ENCODE measurements at regions not wholly inside any gene's neighbourhood (a gene's known extent, or its start where the extent isn't known, plus 50 kb on each side); places are given as distances from the start of the nearest gene placed in this dataset.
A peak's percentile ranks its signal among the peaks of the same experiment; 100 is the strongest.

DNA sequence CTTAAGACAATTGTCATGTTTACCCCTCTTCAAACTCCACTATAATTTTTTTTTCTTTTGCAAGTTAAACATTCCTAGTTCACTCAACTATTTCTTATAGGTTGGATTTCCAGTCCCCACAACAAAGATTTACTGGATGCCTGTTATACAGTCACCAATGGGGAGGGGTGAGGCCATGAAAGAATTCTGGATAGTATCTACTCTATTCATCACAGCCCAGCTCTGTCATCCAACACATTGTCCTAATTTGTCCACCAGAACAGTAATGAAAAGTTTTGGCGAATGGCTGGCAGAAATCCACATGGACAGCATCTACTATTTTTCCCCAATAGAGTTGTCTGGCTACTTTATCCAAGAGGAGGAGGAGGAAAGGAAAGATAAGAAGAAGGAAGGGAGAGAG is 192.7 kb upstream of the S100G start:
- TF ChIP-seq, protein P1, sequence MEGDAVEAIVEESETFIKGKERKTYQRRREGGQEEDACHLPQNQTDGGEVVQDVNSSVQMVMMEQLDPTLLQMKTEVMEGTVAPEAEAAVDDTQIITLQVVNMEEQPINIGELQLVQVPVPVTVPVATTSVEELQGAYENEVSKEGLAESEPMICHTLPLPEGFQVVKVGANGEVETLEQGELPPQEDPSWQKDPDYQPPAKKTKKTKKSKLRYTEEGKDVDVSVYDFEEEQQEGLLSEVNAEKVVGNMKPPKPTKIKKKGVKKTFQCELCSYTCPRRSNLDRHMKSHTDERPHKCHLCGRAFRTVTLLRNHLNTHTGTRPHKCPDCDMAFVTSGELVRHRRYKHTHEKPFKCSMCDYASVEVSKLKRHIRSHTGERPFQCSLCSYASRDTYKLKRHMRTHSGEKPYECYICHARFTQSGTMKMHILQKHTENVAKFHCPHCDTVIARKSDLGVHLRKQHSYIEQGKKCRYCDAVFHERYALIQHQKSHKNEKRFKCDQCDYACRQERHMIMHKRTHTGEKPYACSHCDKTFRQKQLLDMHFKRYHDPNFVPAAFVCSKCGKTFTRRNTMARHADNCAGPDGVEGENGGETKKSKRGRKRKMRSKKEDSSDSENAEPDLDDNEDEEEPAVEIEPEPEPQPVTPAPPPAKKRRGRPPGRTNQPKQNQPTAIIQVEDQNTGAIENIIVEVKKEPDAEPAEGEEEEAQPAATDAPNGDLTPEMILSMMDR (IDR thresholded peaks at IDR 0.05; ENCODE audit: low read depth, low read length): no peak
- POLR2A ChIA-PET: no interaction called here

DNA sequence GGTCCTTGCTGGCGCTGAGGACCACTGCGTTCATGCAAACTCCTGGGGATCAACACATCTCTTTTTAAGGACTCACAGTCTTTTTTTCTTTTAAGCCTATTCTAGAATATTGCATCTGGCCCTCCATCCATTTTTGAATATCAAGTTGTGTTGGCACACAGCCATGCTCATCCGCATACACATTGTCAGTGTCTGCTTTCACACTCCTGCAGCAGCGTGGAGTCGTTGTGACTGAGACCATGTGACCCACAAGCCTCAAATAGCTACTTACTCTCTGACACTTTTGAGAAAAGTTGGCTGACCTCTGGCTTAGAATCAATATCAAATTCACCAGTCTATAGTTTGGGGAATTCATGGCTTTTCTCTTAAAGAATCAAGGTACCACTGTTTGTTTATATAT is 191.8 kb upstream of the S100G start:
- TF ChIP-seq, protein P1 (IDR thresholded peaks at IDR 0.05; ENCODE audit: low read depth, low read length): no peak
- no peak for DNase-seq (ENCODE audit: low read depth, low spot score)
- no peak overlapping the region for H3K27ac ChIP-seq (ENCODE audit: low read depth, low read length)
- POLR2A ChIA-PET: no interaction called here
- H3K27me3 ChIP-seq (ENCODE audit: control insufficient read depth, insufficient read depth, low read length): no peaks in the 10 kb centered on the region
- no peaks in the 10 kb centered on the region for H3K9me3 ChIP-seq (ENCODE audit: control insufficient read depth, insufficient read depth, low read length)
- CTCF ChIA-PET: interaction anchor here (0.6 kb wide), 1 partner anchor 588 kb away, joined by 3 read pairs; no protein-coding TSS in a partner anchor
- H3K4me3 ChIP-seq (ENCODE audit: low read depth, low read length): no peak overlapping the region

More for the DNA sequence above, 192.7 kb upstream of the S100G start:
- Histone ChIP-seq H3K4me3 (ENCODE audit: low read depth, low read length) (no peak overlapping the region), H3K27ac (ENCODE audit: low read depth, low read length) (no peak overlapping the region), H3K9me3 (ENCODE audit: control insufficient read depth, insufficient read depth, low read length) (no peaks in the 10 kb centered on the region), H3K27me3 (ENCODE audit: control insufficient read depth, insufficient read depth, low read length) (no peaks in the 10 kb centered on the region)
- CTCF ChIA-PET: no interaction called here
- no peak for DNase-seq (ENCODE audit: low read depth, low spot score)

DNA sequence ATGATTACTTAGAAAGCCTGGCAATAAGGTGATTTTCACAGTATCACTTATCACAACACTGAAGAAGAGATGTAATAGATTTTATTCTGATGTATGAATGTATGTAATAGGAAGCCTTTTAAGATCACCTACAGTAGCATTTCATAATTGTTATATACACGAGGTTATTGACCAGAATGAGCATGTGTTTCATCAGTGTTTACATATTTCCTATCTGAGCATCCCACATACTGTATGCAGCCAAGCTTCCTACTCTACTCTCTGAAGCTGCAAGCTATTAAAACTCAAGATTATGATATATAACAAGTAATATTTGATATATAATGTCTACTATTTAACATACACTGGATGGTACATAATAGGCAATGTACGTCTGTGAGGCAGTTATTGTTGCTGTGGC is 190.9 kb upstream of the S100G start:
- ChIA-PET CTCF (interaction anchor here (1.5 kb wide), 1 partner anchor 22 kb away, joined by 5 read pairs; no protein-coding TSS in a partner anchor), POLR2A (no interaction called here)
- TF ChIP-seq, protein P1 (IDR thresholded peaks at IDR 0.05; ENCODE audit: low read depth, low read length): no peak
- no peak for DNase-seq (ENCODE audit: low read depth, low spot score)
- no peak overlapping the region for H3K27ac ChIP-seq (ENCODE audit: low read depth, low read length)
- no peaks in the 10 kb centered on the region for H3K9me3 ChIP-seq (ENCODE audit: control insufficient read depth, insufficient read depth, low read length)
- H3K27me3 ChIP-seq (ENCODE audit: control insufficient read depth, insufficient read depth, low read length): no peaks in the 10 kb centered on the region
- no peak overlapping the region for H3K4me3 ChIP-seq (ENCODE audit: low read depth, low read length)

DNA sequence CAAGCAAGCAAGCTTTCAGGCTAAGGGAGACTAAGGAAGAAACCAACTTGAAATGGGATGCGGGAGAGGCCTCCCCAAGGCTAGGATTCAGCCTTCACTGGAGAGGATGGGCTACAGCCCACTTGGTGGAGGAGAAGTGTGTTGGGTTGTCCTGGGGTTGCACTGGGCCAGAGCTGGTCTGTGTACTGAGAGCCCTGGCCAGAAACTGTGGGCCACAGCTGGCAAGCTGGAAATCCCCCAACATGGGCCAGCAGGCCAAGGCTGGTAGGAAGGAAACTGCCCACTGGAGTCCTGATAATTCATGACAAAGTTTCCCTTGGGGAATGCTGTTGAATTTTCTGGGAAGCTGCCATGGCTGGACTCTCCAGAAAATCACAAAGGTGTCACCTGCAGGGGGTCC is 188.0 kb upstream of the S100G start:
- Histone ChIP-seq H3K27me3 (ENCODE audit: control insufficient read depth, insufficient read depth, low read length) (no peaks in the 10 kb centered on the region), H3K27ac (ENCODE audit: low read depth, low read length) (peak overlapping the region; percentile 78), H3K4me3 (ENCODE audit: low read depth, low read length) (no peak overlapping the region), H3K9me3 (ENCODE audit: control insufficient read depth, insufficient read depth, low read length) (no peaks in the 10 kb centered on the region)
- ChIA-PET CTCF (interaction anchor here (1.0 kb wide), 1 partner anchor 18 kb away, joined by 3 read pairs; no protein-coding TSS in a partner anchor), POLR2A (no interaction called here)
- DNase-seq (ENCODE audit: low read depth, low spot score): no peak
- TF ChIP-seq, protein P1 (IDR thresholded peaks at IDR 0.05; ENCODE audit: low read depth, low read length): no peak

DNA sequence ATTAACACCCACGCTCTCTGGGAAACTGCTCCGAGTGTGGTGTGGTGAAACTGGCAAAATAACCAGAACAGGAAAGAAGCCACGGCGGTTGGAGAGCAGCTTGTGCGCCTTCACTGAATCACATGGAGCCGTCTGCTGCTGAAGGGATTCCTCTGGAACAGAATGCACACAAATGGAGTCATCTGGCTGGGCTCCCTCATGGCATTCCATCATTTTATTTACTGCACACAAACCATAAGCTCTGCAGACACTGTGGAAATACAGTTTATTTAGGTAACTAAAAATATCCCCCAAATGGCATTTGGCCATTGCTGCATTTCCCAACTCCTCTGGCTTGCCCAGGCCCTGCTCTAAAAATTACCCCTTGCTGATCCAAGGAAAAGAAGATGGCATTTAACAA is 187.0 kb upstream of the S100G start:
- ChIA-PET CTCF (interaction anchor here (1.5 kb wide), 1 partner anchor 201 kb away, joined by 5 read pairs; no protein-coding TSS in a partner anchor), POLR2A (interaction anchor here (0.6 to 0.8 kb wide), 2 partner anchors 14 to 202 kb away, joined by 6 to 9 read pairs; no protein-coding TSS in a partner anchor)
- DNase-seq (ENCODE audit: low read depth, low spot score): peak; percentile 81
- TF ChIP-seq, protein P1 (IDR thresholded peaks at IDR 0.05; ENCODE audit: low read depth, low read length): no peak
- Histone ChIP-seq H3K27me3 (ENCODE audit: control insufficient read depth, insufficient read depth, low read length) (no peaks in the 10 kb centered on the region), H3K9me3 (ENCODE audit: control insufficient read depth, insufficient read depth, low read length) (no peaks in the 10 kb centered on the region), H3K27ac (ENCODE audit: low read depth, low read length) (peak overlapping the region; percentile 65), H3K4me3 (ENCODE audit: low read depth, low read length) (0 out of 2 replicates have a peak overlapping the region, but pooled peaks have one; percentile 20)
